ENCODE measurements at regions not wholly inside any gene's neighbourhood (a gene's known extent, or its start where the extent isn't known, plus 50 kb on each side); places are given as distances from the start of the nearest gene placed in this dataset.

- Histone ChIP-seq H3K4ac (ENCODE audit: low read depth, low read length) (no peak overlapping the region), H3K79me2 (ENCODE audit: control insufficient read depth, insufficient read depth, low read length, poor library complexity) (no peaks in the 10 kb centered on the region), H3K9me3 (ENCODE audit: insufficient read depth, low read depth, low read length) (peaks cover 4% of the 10 kb centered on the region), H3K27ac (ENCODE audit: low read depth, low read length) (no peak overlapping the region), H2BK5ac (ENCODE audit: low read depth, low read length, poor library complexity) (no peak overlapping the region), H3K18ac (ENCODE audit: low read length) (no peak overlapping the region), H3K79me1 (ENCODE audit: low read length) (no peaks in the 10 kb centered on the region), H3K27me3 (ENCODE audit: insufficient read depth, low read length) (no peaks in the 10 kb centered on the region), H4K91ac (ENCODE audit: low read depth, low read length) (no peak overlapping the region), H2AFZ (ENCODE audit: insufficient read depth, low read length, poor library complexity) (no peak overlapping the region), H3K4me3 (ENCODE audit: low read depth, low read length) (no peak overlapping the region), H2BK12ac (ENCODE audit: low read length) (no peak overlapping the region), H3K14ac (ENCODE audit: low read length) (no peak overlapping the region), H3K4me2 (ENCODE audit: low read length) (no peak overlapping the region), H3K36me3 (ENCODE audit: control insufficient read depth in 1 of 2, insufficient read depth in 2 of 2, low read length in 2 of 2) (no peaks in the 10 kb centered on the region), H3K23ac (ENCODE audit: low read length) (no peak overlapping the region), H3K4me1 (ENCODE audit: control insufficient read depth in 1 of 2, insufficient read depth in 2 of 2, low read length in 2 of 2) (no peaks in the 10 kb centered on the region), H3K9ac (ENCODE audit: low read length) (no peak overlapping the region), H2AK5ac (ENCODE audit: low read length) (no peak overlapping the region), H4K8ac (ENCODE audit: low read depth, low read length) (no peak overlapping the region), H4K12ac (ENCODE audit: low read depth, low read length) (no peak overlapping the region), H2BK120ac (ENCODE audit: insufficient read depth, low read length, poor library complexity) (no peak overlapping the region)
- DNase-seq: no peak
- WGBS (ENCODE audit: extremely low coverage, insufficient coverage, insufficient read length): no CpG with 5 or more reads among the region's 25 CpGs
Observed at GRCh38 chr16:85428899-85429775, 184.0 kb upstream of the GSE1 start.

GRCh38 chr16:85429776-85430522 lies 183.2 kb upstream of the GSE1 start:
- Histone ChIP-seq H3K27me3 (ENCODE audit: insufficient read depth, low read length) (no peaks in the 10 kb centered on the region), H3K27ac (ENCODE audit: low read depth, low read length) (no peak overlapping the region), H3K18ac (ENCODE audit: low read length) (no peak overlapping the region), H3K79me1 (ENCODE audit: low read length) (no peaks in the 10 kb centered on the region), H2AK5ac (ENCODE audit: low read length) (no peak overlapping the region), H3K36me3 (ENCODE audit: control insufficient read depth in 1 of 2, insufficient read depth in 2 of 2, low read length in 2 of 2) (no peaks in the 10 kb centered on the region), H3K4me3 (ENCODE audit: low read depth, low read length) (no peak overlapping the region), H3K23ac (ENCODE audit: low read length) (no peak overlapping the region), H3K79me2 (ENCODE audit: control insufficient read depth, insufficient read depth, low read length, poor library complexity) (no peaks in the 10 kb centered on the region), H2BK12ac (ENCODE audit: low read length) (no peak overlapping the region), H3K4ac (ENCODE audit: low read depth, low read length) (no peak overlapping the region), H2AFZ (ENCODE audit: insufficient read depth, low read length, poor library complexity) (no peak overlapping the region), H3K9ac (ENCODE audit: low read length) (no peak overlapping the region), H4K12ac (ENCODE audit: low read depth, low read length) (no peak overlapping the region), H2BK5ac (ENCODE audit: low read depth, low read length, poor library complexity) (no peak overlapping the region), H3K14ac (ENCODE audit: low read length) (no peak overlapping the region), H3K4me2 (ENCODE audit: low read length) (no peak overlapping the region), H4K8ac (ENCODE audit: low read depth, low read length) (no peak overlapping the region), H3K4me1 (ENCODE audit: control insufficient read depth in 1 of 2, insufficient read depth in 2 of 2, low read length in 2 of 2) (no peaks in the 10 kb centered on the region), H3K9me3 (ENCODE audit: insufficient read depth, low read depth, low read length) (peaks cover 4% of the 10 kb centered on the region), H4K91ac (ENCODE audit: low read depth, low read length) (no peak overlapping the region), H2BK120ac (ENCODE audit: insufficient read depth, low read length, poor library complexity) (no peak overlapping the region)
- no CpG with 5 or more reads among the region's 18 CpGs for WGBS (ENCODE audit: extremely low coverage, insufficient coverage, insufficient read length)
- DNase-seq: no peak

GRCh38 chr16:85430523-85431421 lies 182.3 kb upstream of the GSE1 start:
- no peak overlapping the region for H4K12ac ChIP-seq (ENCODE audit: low read depth, low read length)
- no peak overlapping the region for H3K27ac ChIP-seq (ENCODE audit: low read depth, low read length)
- no peak overlapping the region for H2BK5ac ChIP-seq (ENCODE audit: low read depth, low read length, poor library complexity)
- H3K23ac ChIP-seq (ENCODE audit: low read length): no peak overlapping the region
- no peak overlapping the region for H3K4ac ChIP-seq (ENCODE audit: low read depth, low read length)
- H2BK120ac ChIP-seq (ENCODE audit: insufficient read depth, low read length, poor library complexity): no peak overlapping the region
- H2AFZ ChIP-seq (ENCODE audit: insufficient read depth, low read length, poor library complexity): no peak overlapping the region
- no peak overlapping the region for H3K4me2 ChIP-seq (ENCODE audit: low read length)
- no peak overlapping the region for H3K9ac ChIP-seq (ENCODE audit: low read length)
- no peaks in the 10 kb centered on the region for H3K36me3 ChIP-seq (ENCODE audit: control insufficient read depth in 1 of 2, insufficient read depth in 2 of 2, low read length in 2 of 2)
- no CpG with 5 or more reads among the region's 37 CpGs for WGBS (ENCODE audit: extremely low coverage, insufficient coverage, insufficient read length)
- H2BK12ac ChIP-seq (ENCODE audit: low read length): no peak overlapping the region
- no peak for DNase-seq
- peaks cover 4% of the 10 kb centered on the region for H3K9me3 ChIP-seq (ENCODE audit: insufficient read depth, low read depth, low read length)
- H3K79me1 ChIP-seq (ENCODE audit: low read length): no peaks in the 10 kb centered on the region
- no peaks in the 10 kb centered on the region for H3K79me2 ChIP-seq (ENCODE audit: control insufficient read depth, insufficient read depth, low read length, poor library complexity)
- no peaks in the 10 kb centered on the region for H3K27me3 ChIP-seq (ENCODE audit: insufficient read depth, low read length)
- no peak overlapping the region for H4K8ac ChIP-seq (ENCODE audit: low read depth, low read length)
- H3K4me1 ChIP-seq (ENCODE audit: control insufficient read depth in 1 of 2, insufficient read depth in 2 of 2, low read length in 2 of 2): no peaks in the 10 kb centered on the region
- no peak overlapping the region for H3K14ac ChIP-seq (ENCODE audit: low read length)
- no peak overlapping the region for H4K91ac ChIP-seq (ENCODE audit: low read depth, low read length)
- no peak overlapping the region for H3K4me3 ChIP-seq (ENCODE audit: low read depth, low read length)
- no peak overlapping the region for H2AK5ac ChIP-seq (ENCODE audit: low read length)
- no peak overlapping the region for H3K18ac ChIP-seq (ENCODE audit: low read length)

GRCh38 chr16:85431431-85432124 lies 181.5 kb upstream of the GSE1 start:
- H3K4me1 ChIP-seq (ENCODE audit: control insufficient read depth in 1 of 2, insufficient read depth in 2 of 2, low read length in 2 of 2): peaks cover under 1 to 1% of the 10 kb centered on the region in 2 experiments
- H2AFZ ChIP-seq (ENCODE audit: insufficient read depth, low read length, poor library complexity): no peak overlapping the region
- no peak overlapping the region for H4K8ac ChIP-seq (ENCODE audit: low read depth, low read length)
- no peaks in the 10 kb centered on the region for H3K79me2 ChIP-seq (ENCODE audit: control insufficient read depth, insufficient read depth, low read length, poor library complexity)
- no peaks in the 10 kb centered on the region for H3K79me1 ChIP-seq (ENCODE audit: low read length)
- DNase-seq: no peak
- no peak overlapping the region for H3K4me3 ChIP-seq (ENCODE audit: low read depth, low read length)
- no peak overlapping the region for H3K9ac ChIP-seq (ENCODE audit: low read length)
- H4K91ac ChIP-seq (ENCODE audit: low read depth, low read length): no peak overlapping the region
- H3K36me3 ChIP-seq (ENCODE audit: control insufficient read depth in 1 of 2, insufficient read depth in 2 of 2, low read length in 2 of 2): no peaks in the 10 kb centered on the region
- H3K4ac ChIP-seq (ENCODE audit: low read depth, low read length): no peak overlapping the region
- H3K23ac ChIP-seq (ENCODE audit: low read length): no peak overlapping the region
- no peak overlapping the region for H3K27ac ChIP-seq (ENCODE audit: low read depth, low read length)
- no peak overlapping the region for H3K18ac ChIP-seq (ENCODE audit: low read length)
- no peak overlapping the region for H3K4me2 ChIP-seq (ENCODE audit: low read length)
- H3K14ac ChIP-seq (ENCODE audit: low read length): no peak overlapping the region
- WGBS (ENCODE audit: extremely low coverage, insufficient coverage, insufficient read length): no CpG with 5 or more reads among the region's 33 CpGs
- H4K12ac ChIP-seq (ENCODE audit: low read depth, low read length): no peak overlapping the region
- no peak overlapping the region for H2AK5ac ChIP-seq (ENCODE audit: low read length)
- no peak overlapping the region for H2BK120ac ChIP-seq (ENCODE audit: insufficient read depth, low read length, poor library complexity)
- H3K27me3 ChIP-seq (ENCODE audit: insufficient read depth, low read length): no peaks in the 10 kb centered on the region
- H3K9me3 ChIP-seq (ENCODE audit: insufficient read depth, low read depth, low read length): peaks cover 4% of the 10 kb centered on the region
- no peak overlapping the region for H2BK5ac ChIP-seq (ENCODE audit: low read depth, low read length, poor library complexity)
- no peak overlapping the region for H2BK12ac ChIP-seq (ENCODE audit: low read length)

Measured in trophoblast cell (in vitro differentiated cells and primary cell).